ENCODE measurements at regions not wholly inside any gene's neighbourhood (a gene's known extent, or its start where the extent isn't known, plus 50 kb on each side); places are given as distances from the start of the nearest gene placed in this dataset.
"Not testable (repeated sequence)": the region's sequence is repeated elsewhere in the genome, so short reads cannot be mapped to it uniquely, and the experiment has no call there.

GRCh38 chr19:20296314-20296713 is 129.3 kb downstream of the ZNF486 start:
- TF ChIP-seq, protein P1, sequence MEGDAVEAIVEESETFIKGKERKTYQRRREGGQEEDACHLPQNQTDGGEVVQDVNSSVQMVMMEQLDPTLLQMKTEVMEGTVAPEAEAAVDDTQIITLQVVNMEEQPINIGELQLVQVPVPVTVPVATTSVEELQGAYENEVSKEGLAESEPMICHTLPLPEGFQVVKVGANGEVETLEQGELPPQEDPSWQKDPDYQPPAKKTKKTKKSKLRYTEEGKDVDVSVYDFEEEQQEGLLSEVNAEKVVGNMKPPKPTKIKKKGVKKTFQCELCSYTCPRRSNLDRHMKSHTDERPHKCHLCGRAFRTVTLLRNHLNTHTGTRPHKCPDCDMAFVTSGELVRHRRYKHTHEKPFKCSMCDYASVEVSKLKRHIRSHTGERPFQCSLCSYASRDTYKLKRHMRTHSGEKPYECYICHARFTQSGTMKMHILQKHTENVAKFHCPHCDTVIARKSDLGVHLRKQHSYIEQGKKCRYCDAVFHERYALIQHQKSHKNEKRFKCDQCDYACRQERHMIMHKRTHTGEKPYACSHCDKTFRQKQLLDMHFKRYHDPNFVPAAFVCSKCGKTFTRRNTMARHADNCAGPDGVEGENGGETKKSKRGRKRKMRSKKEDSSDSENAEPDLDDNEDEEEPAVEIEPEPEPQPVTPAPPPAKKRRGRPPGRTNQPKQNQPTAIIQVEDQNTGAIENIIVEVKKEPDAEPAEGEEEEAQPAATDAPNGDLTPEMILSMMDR (IDR thresholded peaks at IDR 0.05): not testable (repeated sequence)
- TF ChIP-seq ZFX (IDR thresholded peaks at IDR 0.05; ENCODE audit: borderline replicate concordance): not testable (repeated sequence)

All from 22Rv1 (cell line).